Endothelial cell of hepatic sinusoid (primary cell): ENCODE measurements at regions not wholly inside any gene's neighbourhood (a gene's known extent, or its start where the extent isn't known, plus 50 kb on each side); places are given as distances from the start of the nearest gene placed in this dataset.
"Not testable (repeated sequence)": the region's sequence is repeated elsewhere in the genome, so short reads cannot be mapped to it uniquely, and the experiment has no call there.

Experiments
- in situ Hi-C: cut with HindIII; loops from 2 replicates; pipeline ENCODE4 v1.10.0; 2017; ENCODE audit warnings: low sequenced_read_pairs

GRCh38 chr6:125423047-125423446, 121.3 kb upstream of the HDDC2 start:
- in situ Hi-C loops: no loop called here

GRCh38 chr6:125431971-125432370, 130.2 kb upstream of the HDDC2 start:
- in situ Hi-C loops: no loop called here

GRCh38 chr6:125432963-125433362, 131.2 kb upstream of the HDDC2 start:
- in situ Hi-C loops: no loop called here

- in situ Hi-C loops: no loop called here
These were observed 133.0 kb upstream of the HDDC2 start for GRCh38 chr6:125434760-125435159.

- in situ Hi-C loops: no loop called here
These were observed 137.7 kb upstream of the HDDC2 start for GRCh38 chr6:125439512-125439911.

- in situ Hi-C loops: loop anchor here (5.0 kb wide), 2 partner anchors 52 to 87 kb away; no protein-coding TSS in a partner anchor
These were observed 142.5 kb upstream of the HDDC2 start for GRCh38 chr6:125444006-125444923.

GRCh38 chr6:125445054-125445453, 143.3 kb upstream of the HDDC2 start:
- in situ Hi-C loops: no loop called here

GRCh38 chr6:125446011-125446410, 144.2 kb upstream of the HDDC2 start:
- in situ Hi-C loops: no loop called here

GRCh38 chr6:125451750-125452149, 150.0 kb upstream of the HDDC2 start:
- in situ Hi-C loops: no loop called here

GRCh38 chr6:125453516-125453915, 151.7 kb upstream of the HDDC2 start:
- in situ Hi-C loops: no loop called here

- in situ Hi-C loops: no loop called here
These were observed 152.6 kb upstream of the HDDC2 start for GRCh38 chr6:125454351-125454750.

GRCh38 chr6:125458493-125458892, 156.7 kb upstream of the HDDC2 start:
- in situ Hi-C loops: not testable (repeated sequence)

GRCh38 chr6:125465332-125465731, 163.6 kb upstream of the HDDC2 start:
- in situ Hi-C loops: not testable (repeated sequence)

GRCh38 chr6:125469915-125470314, 168.1 kb upstream of the HDDC2 start:
- in situ Hi-C loops: no loop called here

- in situ Hi-C loops: no loop called here
These were observed 169.9 kb upstream of the HDDC2 start for GRCh38 chr6:125471667-125472066.

- in situ Hi-C loops: no loop called here
These were observed 172.3 kb upstream of the HDDC2 start for GRCh38 chr6:125474061-125474460.

GRCh38 chr6:125477156-125477555, 175.4 kb upstream of the HDDC2 start:
- in situ Hi-C loops: no loop called here

GRCh38 chr6:125477844-125478243, 176.1 kb upstream of the HDDC2 start:
- in situ Hi-C loops: no loop called here

GRCh38 chr6:125480146-125480545, 178.4 kb upstream of the HDDC2 start:
- in situ Hi-C loops: no loop called here

- in situ Hi-C loops: no loop called here
These were observed 178.8 kb upstream of the HDDC2 start for GRCh38 chr6:125480571-125480970.

- in situ Hi-C loops: no loop called here
These were observed 179.3 kb upstream of the HDDC2 start for GRCh38 chr6:125481056-125481455.

- in situ Hi-C loops: no loop called here
These were observed 184.0 kb upstream of the HDDC2 start for GRCh38 chr6:125485757-125486156.

- in situ Hi-C loops: no loop called here
These were observed 185.1 kb upstream of the HDDC2 start for GRCh38 chr6:125486881-125487280.
